HG03066 (cell line): ENCODE measurements at regions not wholly inside any gene's neighbourhood (a gene's known extent, or its start where the extent isn't known, plus 50 kb on each side); places are given as distances from the start of the nearest gene placed in this dataset.

ENCODE experiments used
- ATAC-seq: cut with Tn5 transposase; IDR thresholded peaks from one replicate; pipeline ENCODE4 v1.9.1; 2021; ENCODE audit warnings: low read depth; ENCODE audit not compliant: unreplicated experiment

DNA sequence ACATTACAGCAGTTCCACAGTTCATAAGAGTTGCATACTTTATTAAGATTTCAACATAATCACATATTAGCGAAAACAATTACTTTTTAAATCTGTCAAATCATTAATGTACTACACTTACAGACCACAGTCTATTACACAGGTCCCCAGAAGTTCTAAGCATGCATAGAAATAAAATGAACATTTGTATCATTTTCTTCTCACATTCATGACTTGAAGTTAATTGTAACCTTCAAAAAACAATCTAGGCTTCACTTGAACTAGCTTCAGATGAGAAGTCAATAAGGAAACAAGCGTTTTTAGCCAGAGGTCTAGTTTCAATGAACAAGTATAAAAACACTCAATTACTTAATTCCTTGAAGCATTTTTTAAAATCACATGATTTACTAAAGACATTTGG is 238.3 kb downstream of the HACE1 start:
- ATAC-seq, result no peak

DNA sequence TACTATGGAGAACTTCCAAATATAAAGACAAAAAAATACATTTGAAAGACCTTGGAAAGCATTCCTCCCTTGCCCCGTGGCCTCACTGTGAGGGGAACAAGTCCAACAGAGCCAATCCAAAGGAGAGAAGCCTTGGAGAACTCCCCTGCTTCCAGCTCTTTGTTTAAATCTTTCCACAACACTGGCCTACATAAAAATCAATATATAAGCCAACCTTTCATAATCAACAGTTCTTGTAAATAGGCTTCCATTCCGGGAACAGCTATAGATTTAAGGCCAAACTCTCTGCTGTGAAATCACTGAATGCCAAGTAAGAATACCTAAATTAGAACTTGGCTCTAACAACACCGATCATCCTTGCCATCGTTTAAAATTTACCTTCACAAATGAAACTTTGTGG is 242.1 kb downstream of the HACE1 start:
- ATAC-seq, result no peak

DNA sequence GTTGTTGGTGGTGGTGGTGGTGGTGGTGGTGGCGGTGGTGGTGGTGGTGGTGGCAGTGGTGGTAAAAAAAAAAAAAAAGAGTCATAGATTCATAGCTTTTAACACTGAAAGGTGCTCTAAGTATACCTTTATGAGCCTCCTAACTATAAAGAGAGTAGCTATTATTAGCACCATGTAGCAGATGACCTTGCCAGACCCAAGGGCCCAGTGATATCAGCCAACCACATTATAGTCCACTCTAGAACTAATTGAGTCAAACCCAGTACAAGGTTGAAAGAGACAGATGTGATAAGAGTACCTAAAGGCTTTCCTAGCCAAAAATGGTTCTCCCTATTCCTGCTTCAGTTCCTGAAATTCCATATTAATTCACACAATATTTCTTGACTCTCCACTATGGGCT is 245.3 kb downstream of the HACE1 start:
- no peak for ATAC-seq

DNA sequence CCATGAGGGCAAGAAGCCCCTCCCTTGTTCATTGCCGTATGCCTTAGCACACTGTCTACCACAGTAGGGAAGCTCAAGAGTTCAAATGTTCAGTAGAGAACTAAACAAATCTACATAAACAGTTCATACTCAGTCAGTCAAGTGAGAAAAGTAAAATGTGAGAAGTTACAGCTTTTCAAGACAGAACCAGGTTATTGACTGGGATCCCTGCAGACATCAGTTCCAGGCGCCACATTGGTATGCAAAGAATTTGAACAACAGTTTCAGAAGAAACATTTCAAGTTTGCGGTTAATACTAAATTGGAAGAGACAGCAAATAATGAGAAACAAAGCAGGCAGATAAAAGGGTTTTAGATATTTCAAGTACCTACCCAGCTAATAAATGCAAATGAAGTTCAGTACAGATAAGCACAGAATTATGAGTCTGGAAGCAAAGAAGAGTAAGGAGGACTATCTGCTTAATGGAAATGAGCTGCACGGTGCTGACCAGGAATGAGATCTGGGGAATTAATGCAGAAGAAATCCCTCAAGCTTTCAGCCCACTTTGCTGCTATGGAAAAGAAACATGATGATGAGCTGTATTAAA is 246.2 kb downstream of the HACE1 start:
- ATAC-seq, result no peak

DNA sequence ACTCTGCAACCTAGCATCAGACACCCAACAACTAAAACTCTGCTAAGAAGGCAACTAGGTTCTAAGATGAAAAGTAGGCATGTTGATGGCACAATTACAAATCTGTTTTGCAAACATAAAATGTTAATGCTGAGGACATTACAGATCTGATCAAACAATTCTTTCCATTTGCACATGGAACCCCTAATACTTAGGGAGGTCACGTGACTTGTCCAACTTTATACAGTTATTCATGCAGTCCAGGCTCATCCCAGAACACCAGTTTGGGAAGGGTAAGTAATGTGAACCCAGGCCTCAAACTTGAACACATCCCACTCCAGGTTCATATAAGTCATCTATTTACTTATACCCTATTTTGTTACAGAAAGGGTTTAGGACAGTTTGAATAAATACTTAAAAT is 247.2 kb downstream of the HACE1 start:
- ATAC-seq, result no peak

DNA sequence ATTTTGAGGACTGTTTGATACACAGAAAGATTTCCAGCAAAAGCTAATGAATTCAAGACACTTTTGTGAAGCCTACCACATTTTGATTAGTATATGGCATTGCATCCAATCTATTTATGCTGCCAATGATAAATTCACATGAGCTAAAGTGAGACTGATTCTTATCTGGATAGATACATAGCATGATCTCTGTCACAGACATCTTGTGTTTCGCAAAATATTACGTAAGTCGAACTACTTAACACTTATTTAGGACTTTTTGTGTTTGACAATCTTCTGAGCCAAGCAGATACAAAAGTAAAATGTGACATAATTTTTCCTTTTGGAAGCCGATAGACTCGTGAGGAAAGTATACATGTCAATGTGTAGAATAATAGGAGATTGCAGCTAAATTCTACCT is 251.6 kb downstream of the HACE1 start:
- no peak for ATAC-seq

DNA sequence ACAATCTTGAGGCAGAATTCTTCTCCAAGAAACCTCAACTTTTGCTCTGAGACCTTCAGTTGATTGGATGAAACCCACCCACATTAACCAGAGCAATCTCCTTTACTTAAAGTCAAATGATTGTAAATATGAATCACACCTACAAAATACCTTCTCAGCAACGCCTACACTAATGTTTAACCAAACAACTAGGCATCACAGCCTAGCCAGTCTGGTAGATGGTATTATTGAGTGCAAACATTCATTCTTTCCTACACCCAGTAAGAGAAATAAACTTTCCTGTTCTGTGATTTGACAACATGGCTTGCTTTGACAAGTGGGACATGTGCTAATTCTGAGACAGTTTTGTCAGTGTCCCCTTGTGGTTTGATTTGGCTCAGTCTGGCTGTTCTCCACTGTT is 252.2 kb downstream of the HACE1 start:
- no peak for ATAC-seq

DNA sequence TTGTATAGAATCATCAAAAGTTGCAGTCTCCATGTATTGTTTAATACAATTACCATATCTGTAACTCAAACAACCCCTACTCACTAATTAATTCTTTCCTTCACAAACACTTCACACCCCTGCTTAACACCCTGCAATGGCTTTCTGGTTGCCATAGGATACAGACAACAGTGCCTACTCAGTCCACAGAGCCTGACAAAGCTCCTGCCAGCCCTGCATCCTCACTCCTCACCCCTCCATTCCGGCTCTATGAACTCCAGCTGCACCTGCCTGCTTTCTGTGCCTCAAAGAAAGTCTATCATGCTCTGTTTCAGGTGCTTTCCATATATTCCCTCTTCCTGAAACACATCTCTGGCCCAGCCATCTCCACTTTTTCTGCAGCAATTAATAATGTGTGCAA is 253.4 kb downstream of the HACE1 start:
- ATAC-seq, result no peak

DNA sequence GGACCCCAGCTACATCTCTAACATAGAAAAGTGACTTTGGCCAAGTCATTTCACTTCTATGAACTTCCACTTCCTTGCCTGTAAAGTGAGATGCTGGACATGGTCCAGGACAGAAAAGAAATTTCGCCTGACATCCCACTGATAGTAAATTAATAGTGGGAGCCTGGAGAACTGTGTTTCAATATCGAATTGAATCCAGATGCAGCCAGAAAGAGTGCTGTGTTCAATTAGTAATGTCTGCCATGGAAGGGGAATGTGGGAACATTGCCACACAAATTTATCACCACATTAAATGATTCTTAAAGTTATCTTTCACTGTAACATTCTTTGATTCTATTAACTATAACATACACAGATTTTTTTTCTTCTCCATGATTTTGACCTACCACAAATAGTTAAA is 255.0 kb downstream of the HACE1 start:
- ATAC-seq, result no peak

DNA sequence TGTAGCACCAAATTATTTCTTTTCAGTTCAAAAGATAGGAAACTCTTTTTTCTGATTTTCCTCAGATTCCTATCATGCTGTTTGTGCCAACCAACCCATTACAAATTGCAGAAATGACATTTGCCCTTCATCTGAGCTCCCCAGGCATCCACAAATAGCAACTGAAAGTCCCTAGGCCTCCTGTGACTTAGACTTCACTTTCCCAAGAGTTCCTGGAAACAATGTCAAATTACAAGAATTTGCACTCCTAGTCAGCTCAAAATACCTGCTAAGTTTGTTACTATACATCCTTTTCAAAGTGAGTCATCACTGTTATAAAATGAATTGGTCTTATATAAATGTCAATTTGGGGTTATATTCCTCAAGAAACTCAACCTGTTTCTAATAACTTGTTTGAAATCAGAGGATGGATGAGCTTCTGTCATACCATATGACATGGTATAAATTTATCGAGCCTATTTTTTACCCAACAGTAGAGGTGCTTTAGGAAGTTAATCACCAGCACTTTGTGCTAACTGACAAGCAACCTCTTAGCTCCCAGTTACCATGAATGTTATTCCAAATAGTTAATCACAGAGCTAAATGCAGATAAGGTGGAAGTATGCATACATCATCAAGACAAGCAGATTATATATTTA is 256.5 kb downstream of the HACE1 start:
- ATAC-seq, result no peak

DNA sequence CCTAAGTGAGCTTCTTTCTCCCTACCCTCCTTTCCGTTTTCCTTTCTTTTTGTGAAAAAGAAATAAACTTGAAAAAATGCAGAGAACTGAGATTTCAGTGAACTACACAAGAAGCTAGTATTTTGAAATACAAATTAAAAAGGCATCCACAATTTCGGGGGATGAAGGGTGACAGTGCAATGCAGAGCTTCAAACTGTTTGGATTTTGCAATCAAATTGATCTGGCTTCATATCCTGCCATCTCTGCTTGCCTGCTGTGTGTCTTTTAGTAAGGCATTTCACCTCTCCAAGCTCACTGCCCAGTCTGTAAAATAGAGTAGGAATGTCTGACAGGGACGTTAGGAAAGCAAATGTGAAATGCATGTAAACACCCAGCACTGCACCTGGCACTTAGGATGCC is 258.0 kb downstream of the HACE1 start:
- ATAC-seq, result no peak

DNA sequence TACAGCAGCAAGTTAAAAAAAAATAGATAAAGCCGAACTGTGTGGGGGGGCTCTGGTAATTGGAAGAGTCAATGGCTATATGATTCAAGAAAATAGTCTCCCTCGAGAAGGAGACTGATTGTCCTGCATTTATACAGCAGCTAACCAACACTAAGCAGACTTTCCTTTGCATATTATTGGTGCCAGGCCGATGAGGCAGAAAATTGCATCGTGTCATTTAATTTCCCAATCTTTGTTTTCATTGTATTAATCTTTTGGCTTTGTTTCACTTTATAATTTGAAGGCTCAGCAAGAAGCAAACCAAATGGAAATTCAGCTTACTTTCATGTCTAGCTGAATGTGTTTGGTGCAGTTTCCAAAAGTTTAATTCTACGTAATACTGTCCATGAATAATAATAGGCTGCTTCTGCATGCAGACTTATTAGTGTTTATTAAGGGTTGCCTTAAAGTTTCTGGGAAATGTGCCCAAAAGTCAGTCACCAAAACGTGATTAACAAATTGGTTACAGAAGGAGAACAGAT is 258.5 kb downstream of the HACE1 start:
- ATAC-seq, result no peak

DNA sequence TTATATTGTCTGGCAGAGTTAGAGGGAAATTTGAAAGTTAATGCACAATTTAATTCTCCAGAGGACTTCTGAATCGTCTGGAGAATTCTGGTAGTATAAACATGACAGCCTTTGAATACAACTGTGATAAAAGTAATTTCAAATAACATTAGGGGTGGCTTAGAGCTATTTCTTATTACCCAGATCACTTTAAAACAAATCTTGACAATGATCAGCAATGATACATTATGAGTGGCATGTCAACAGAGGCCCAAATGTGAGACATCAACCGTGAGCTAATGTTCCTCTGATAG is 259.1 kb downstream of the HACE1 start:
- ATAC-seq, result no peak

DNA sequence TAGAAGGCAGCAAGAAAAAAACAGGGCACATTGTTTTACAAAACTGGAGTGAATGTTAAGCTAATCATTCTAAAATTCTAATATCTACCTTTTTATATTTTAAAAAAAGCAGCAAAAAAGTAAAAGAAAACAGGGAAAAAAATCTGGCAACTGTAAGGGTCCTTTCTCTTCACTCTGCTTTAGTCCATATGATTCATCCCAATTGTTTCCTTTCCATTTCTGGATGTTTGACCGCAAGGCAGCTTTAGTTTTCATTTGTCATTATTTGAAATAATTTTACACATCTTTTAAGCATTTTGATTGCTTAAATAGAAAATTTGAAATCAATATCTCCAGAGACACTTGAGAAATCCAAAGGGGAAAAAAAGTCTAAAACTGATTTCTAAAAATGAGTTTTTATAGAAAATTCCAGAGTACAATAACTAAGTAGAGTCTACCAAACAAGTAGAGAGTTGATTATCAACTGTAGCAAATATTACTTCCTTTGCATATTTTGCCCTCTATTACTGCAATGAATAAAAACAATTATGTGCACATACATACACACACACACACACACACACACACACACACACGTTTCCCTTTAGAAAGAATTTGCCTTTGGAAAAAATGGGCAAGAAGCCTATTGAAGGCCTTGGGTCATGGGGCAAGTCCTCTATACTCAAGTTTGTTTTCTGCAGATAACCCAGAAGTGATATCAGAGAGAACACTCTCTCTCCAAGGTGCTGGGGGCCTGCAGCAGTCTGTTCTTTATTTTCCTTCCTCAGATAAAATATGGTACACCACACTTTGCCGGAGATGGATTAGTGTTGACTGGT is 259.7 kb downstream of the HACE1 start:
- no peak for ATAC-seq

DNA sequence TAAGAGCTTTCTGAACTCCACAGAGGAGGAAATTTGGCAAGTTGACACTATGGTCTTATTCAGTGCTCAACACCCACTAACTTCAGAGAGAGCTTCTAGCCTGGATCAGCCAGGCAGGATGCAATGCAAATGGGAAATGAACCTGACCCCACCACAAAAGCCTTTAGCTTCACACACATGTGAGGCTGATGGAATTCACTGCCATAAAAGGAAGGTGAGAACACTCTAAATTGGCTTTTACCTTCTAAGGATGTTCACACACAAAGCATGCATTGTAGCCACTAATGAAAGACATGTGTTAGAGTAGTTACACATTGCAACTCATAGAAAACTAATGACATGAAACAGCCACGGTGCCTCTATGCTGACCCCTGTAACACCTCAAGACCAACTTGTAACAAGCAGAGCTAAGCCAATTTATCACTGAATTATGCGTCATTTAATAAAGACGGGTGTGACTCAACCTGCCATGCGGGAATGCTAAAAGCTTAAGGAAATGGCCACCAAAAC is 262.1 kb downstream of the HACE1 start:
- no peak for ATAC-seq

DNA sequence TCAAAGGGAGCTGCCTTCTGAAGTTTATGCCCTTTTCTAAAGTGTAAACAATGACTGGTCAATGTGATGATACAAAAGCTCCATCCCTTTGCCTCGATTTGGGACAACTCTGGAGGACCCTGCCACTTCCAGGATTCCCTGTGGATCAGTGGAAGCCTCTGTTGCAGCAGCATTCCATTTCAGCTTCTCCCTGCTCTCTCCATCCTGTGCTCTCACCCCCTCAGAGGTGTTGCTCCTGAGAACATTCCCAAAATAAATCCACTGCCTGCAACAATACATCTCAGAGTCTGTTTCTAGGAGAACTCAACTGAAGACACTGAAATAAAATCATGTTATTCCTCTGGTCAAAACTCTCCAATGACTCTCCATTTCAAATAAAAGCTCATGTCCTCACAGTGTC is 263.6 kb downstream of the HACE1 start:
- no peak for ATAC-seq

DNA sequence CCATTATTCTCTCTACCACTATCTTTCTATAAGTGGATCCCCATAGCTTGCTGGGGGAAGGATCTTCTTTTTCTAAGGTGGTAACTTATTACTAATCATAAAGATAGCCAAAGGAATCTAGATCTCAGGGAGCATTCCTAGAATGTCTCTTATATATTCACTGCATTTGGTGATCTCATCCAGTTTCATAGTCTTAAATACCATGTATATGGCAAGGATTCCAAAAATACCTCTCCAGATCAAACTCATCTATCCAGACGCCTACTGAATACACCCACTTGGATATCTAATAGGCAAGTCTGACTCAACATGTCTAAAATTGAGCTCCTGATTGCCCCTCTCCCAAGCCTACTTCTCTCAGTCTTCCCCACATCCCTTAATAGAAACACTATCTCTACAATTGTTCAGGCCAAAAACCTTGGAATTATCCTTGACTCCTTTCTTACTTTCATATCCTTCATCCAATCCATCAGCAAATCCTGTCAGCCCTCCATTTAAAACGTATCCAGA is 264.4 kb downstream of the HACE1 start:
- no peak for ATAC-seq

DNA sequence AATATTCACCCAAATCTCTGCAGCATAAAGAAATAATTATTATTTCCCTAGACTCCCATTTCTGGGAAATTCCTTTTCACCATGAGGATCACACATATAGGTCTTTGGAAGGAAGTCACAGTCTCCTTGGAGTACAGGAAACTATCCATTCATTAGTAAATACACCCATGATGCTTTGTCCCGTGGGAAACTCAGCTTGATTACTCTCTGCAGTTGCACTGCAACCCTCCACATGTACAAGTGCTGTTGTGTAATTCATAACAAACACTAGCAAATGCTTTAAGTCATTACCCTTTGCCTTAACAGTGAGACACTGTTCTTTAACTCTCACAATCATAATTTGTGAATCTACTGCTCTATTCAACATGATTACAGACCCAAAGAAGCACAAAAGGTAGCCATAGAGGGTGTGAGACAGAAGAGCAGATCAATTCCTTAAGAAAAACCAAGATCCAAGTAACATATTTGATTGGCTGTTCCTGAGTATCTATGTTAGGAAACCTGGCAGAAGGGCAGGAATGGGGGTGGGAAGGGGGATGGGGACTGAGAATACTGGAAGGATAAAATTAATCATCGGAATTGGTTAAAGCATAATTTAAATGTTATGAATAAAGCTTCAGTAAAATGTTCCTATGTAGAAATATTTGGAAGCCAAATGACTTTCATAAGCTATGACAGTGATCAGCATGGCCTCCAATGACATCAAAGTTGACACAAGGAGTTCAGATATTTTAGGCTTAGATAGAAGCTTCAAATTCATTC is 268.0 kb downstream of the HACE1 start:
- no peak for ATAC-seq

DNA sequence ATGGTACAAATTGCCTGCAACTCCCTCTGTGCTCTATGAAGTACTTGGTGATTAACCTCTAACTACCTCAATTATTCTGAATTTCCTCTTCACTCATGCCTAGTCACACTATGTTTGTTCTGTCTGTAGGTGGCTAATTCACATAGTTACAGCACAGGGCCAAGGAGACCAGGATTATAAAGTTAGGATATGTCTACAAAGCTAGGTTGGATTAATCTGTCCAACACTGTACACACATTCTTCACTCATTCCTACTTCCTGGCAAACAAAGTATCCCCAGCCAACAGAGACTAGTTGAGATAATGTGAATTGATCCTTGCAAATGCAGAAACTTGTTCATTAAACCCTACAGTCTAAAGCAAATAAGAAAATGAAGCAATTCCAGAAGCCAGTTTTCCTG is 269.8 kb downstream of the HACE1 start:
- ATAC-seq, result no peak

DNA sequence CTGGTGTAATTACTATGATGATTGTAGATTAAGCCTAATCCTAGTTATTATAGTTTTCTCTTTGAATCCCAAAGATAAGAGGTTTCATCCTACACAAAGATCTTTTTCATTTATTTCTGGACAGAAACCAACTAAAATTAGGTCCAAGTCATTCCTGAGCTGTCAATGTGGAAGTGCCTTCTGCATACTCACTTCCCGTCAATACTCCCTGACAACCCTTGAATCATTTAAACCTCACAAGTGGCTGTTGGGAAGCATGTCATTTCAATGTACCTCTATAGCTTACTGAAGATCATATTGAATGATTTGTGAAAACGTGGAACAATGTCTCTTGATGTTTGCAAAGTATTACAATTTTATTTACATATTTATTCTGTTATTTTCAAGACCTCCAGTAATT is 274.1 kb downstream of the HACE1 start:
- no peak for ATAC-seq

DNA sequence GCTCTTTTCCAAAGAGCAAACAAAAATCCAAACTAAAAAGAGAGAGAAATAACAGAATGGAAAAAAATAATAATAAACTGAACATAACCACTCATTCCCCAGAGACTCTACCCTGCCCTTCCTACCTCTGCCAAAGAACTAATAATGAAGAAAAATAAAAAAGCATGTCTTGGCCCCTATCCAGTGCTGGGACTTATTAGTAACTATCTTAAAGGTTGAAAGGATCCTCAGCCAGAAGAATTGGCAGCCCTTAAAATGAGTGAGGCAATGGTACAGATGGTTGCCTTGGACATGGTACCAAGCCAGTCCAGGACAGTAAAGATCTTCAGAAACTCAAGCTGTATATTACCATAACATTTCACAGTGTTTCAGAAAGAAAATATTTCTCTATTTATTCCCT is 279.3 kb downstream of the HACE1 start:
- ATAC-seq, result no peak
